Endothelial cell of umbilical vein (primary cell): ENCODE measurements at regions not wholly inside any gene's neighbourhood (a gene's known extent, or its start where the extent isn't known, plus 50 kb on each side); places are given as distances from the start of the nearest gene placed in this dataset.

Experiments
- EZH2 ChIP-seq: IDR thresholded peaks from 2 replicates; pipeline ENCODE4 v1.6.1; 2012; ENCODE audit warnings: borderline replicate concordance, low read depth, mild to moderate bottlenecking, moderate library complexity, low read length, inconsistent platforms; ENCODE audit not compliant: severe bottlenecking
- FOS ChIP-seq: IDR thresholded peaks from 2 replicates; pipeline ENCODE4 v1.6.1; 2011; ENCODE audit warnings: mild to moderate bottlenecking, low read length, moderate library complexity, borderline replicate concordance; ENCODE audit not compliant: insufficient read depth
- GATA2 ChIP-seq: IDR thresholded peaks from 2 replicates; pipeline ENCODE4 v1.7.0; 2011; ENCODE audit warnings: low read depth, mild to moderate bottlenecking, moderate library complexity, mixed read lengths, low read length; ENCODE audit not compliant: insufficient read length, insufficient read depth
- JUN ChIP-seq: IDR thresholded peaks from 2 replicates; pipeline ENCODE4 v1.6.1; 2011; ENCODE audit warnings: borderline replicate concordance, low read depth; ENCODE audit not compliant: insufficient read length, insufficient read depth
- POLR2A ChIP-seq: IDR thresholded peaks from 2 replicates; pipeline ENCODE4 v1.6.1; 2012; ENCODE audit warnings: low read depth, mild to moderate bottlenecking, control low read depth, low read length
- POLR2AphosphoS5 ChIP-seq: IDR thresholded peaks from 2 replicates; pipeline ENCODE4 v1.6.1; 2012; ENCODE audit warnings: low read depth, mild to moderate bottlenecking, control low read depth, low read length, moderate library complexity; ENCODE audit not compliant: insufficient read depth
- TF ChIP-seq, protein P1 (sequence below): IDR thresholded peaks from 2 replicates; pipeline ENCODE4 v1.6.1; 2011; ENCODE audit not compliant: insufficient read depth, insufficient read length
- TF ChIP-seq, protein P2 (sequence below), 2 donors: IDR thresholded peaks; 1 replicate in 1 of 2; 2 replicates in 1 of 2; pipeline ENCODE4 v1.5.1; 2011; ENCODE audit warnings: low read length in 2 of 2, mild to moderate bottlenecking in 2 of 2, moderate library complexity in 2 of 2, control low read depth in 1 of 2, inconsistent platforms in 1 of 2, low read depth in 1 of 2; ENCODE audit not compliant: insufficient read depth in 1 of 2; ENCODE audit errors: extremely low read depth in 1 of 2

DNA sequence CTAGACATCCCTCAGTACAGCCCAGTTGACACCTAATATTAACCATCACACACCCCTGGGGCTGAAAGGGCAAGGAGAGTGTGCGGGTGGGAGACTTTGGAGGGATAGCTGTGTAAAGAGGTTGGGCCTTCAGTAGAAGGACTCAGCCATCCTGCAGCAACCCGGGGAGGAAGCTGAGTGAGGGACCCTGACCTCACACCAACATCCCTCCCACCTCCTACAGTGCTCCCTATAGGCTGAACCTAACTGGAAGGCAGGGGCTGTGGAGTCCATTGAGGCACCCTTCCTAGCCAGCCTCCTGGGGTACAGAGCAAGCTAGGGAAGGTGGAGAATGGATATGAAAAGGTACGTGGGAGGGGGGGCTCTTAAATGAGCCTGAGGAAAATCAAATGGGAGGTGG lies 276.3 kb downstream of the PTTG2 start:
- TF ChIP-seq, protein P1, sequence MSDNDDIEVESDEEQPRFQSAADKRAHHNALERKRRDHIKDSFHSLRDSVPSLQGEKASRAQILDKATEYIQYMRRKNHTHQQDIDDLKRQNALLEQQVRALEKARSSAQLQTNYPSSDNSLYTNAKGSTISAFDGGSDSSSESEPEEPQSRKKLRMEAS = no peak
- TF ChIP-seq POLR2A (no peak), EZH2 (no peak), POLR2AphosphoS5 (no peak), GATA2 (no peak), JUN (no peak), FOS (no peak)
- TF ChIP-seq, protein P2, sequence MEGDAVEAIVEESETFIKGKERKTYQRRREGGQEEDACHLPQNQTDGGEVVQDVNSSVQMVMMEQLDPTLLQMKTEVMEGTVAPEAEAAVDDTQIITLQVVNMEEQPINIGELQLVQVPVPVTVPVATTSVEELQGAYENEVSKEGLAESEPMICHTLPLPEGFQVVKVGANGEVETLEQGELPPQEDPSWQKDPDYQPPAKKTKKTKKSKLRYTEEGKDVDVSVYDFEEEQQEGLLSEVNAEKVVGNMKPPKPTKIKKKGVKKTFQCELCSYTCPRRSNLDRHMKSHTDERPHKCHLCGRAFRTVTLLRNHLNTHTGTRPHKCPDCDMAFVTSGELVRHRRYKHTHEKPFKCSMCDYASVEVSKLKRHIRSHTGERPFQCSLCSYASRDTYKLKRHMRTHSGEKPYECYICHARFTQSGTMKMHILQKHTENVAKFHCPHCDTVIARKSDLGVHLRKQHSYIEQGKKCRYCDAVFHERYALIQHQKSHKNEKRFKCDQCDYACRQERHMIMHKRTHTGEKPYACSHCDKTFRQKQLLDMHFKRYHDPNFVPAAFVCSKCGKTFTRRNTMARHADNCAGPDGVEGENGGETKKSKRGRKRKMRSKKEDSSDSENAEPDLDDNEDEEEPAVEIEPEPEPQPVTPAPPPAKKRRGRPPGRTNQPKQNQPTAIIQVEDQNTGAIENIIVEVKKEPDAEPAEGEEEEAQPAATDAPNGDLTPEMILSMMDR (IDR thresholded peaks at IDR 0.05; ENCODE audit: extremely low read depth in 1 of 2, insufficient read depth in 1 of 2, low read depth in 1 of 2, low read length in 2 of 2) = no peak
